ENCODE measurements at regions not wholly inside any gene's neighbourhood (a gene's known extent, or its start where the extent isn't known, plus 50 kb on each side); places are given as distances from the start of the nearest gene placed in this dataset.
"Not testable (repeated sequence)": the region's sequence is repeated elsewhere in the genome, so short reads cannot be mapped to it uniquely, and the experiment has no call there.

- ChIA-PET CTCF (no interaction called here), POLR2A (no interaction called here)
- DNase-seq (ENCODE audit: extremely low spot score) = no peak
- no peak for TF ChIP-seq BHLHE40 (IDR thresholded peaks at IDR 0.05; ENCODE audit: borderline replicate concordance)
- TF ChIP-seq, protein P1, sequence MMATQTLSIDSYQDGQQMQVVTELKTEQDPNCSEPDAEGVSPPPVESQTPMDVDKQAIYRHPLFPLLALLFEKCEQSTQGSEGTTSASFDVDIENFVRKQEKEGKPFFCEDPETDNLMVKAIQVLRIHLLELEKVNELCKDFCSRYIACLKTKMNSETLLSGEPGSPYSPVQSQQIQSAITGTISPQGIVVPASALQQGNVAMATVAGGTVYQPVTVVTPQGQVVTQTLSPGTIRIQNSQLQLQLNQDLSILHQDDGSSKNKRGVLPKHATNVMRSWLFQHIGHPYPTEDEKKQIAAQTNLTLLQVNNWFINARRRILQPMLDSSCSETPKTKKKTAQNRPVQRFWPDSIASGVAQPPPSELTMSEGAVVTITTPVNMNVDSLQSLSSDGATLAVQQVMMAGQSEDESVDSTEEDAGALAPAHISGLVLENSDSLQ (IDR thresholded peaks at IDR 0.05) = no peak
- TF ChIP-seq FOXM1 (IDR thresholded peaks at IDR 0.05; ENCODE audit: borderline replicate concordance) = no peak
- TF ChIP-seq TARDBP (IDR thresholded peaks at IDR 0.05) = no peak
- no peak for TF ChIP-seq ELF4 (IDR thresholded peaks at IDR 0.05)
- TF ChIP-seq SUZ12 (IDR thresholded peaks at IDR 0.05) = no peak
- no peak for TF ChIP-seq HDGF (IDR thresholded peaks at IDR 0.05; ENCODE audit: borderline replicate concordance)
- no peak for TF ChIP-seq LEF1 (IDR thresholded peaks at IDR 0.05; ENCODE audit: borderline replicate concordance)
- TF ChIP-seq ZNF384 (IDR thresholded peaks at IDR 0.05) = no peak
- TF ChIP-seq SP1 (IDR thresholded peaks at IDR 0.05) = no peak
- TF ChIP-seq FOXK2 (IDR thresholded peaks at IDR 0.05) = no peak
- TF ChIP-seq ARNT (IDR thresholded peaks at IDR 0.05) = no peak
- TF ChIP-seq FOXA1 (IDR thresholded peaks at IDR 0.05) = no peak
- no peak for TF ChIP-seq L3MBTL2 (conservative IDR thresholded peaks at IDR 0.05)
- TF ChIP-seq NFRKB (IDR thresholded peaks at IDR 0.05) = no peak
- TF ChIP-seq CTBP1 (IDR thresholded peaks at IDR 0.05; ENCODE audit: borderline replicate concordance) = no peak
Observed at GRCh38 chr3:152593242-152593641, 241.7 kb upstream of the P2RY1 start.

- no peak for TF ChIP-seq L3MBTL2 (conservative IDR thresholded peaks at IDR 0.05)
- TF ChIP-seq FOXA1 (IDR thresholded peaks at IDR 0.05) = no peak
- no peak for TF ChIP-seq ARNT (IDR thresholded peaks at IDR 0.05)
- TF ChIP-seq FOXM1 (IDR thresholded peaks at IDR 0.05; ENCODE audit: borderline replicate concordance) = no peak
- TF ChIP-seq TARDBP (IDR thresholded peaks at IDR 0.05) = no peak
- no peak for TF ChIP-seq FOXK2 (IDR thresholded peaks at IDR 0.05)
- no peak for TF ChIP-seq BHLHE40 (IDR thresholded peaks at IDR 0.05; ENCODE audit: borderline replicate concordance)
- TF ChIP-seq LEF1 (IDR thresholded peaks at IDR 0.05; ENCODE audit: borderline replicate concordance) = no peak
- no peak for TF ChIP-seq NFRKB (IDR thresholded peaks at IDR 0.05)
- no peak for TF ChIP-seq ELF4 (IDR thresholded peaks at IDR 0.05)
- no peak for TF ChIP-seq ZNF384 (IDR thresholded peaks at IDR 0.05)
- TF ChIP-seq CTBP1 (IDR thresholded peaks at IDR 0.05; ENCODE audit: borderline replicate concordance) = no peak
- TF ChIP-seq, protein P1 (IDR thresholded peaks at IDR 0.05) = no peak
- TF ChIP-seq HDGF (IDR thresholded peaks at IDR 0.05; ENCODE audit: borderline replicate concordance) = no peak
- no peak for TF ChIP-seq SP1 (IDR thresholded peaks at IDR 0.05)
- TF ChIP-seq SUZ12 (IDR thresholded peaks at IDR 0.05) = no peak
- DNase-seq (ENCODE audit: extremely low spot score) = no peak
- ChIA-PET POLR2A (no interaction called here), CTCF (interaction anchor here (1.1 kb wide), 1 partner anchor 22 kb away, joined by 4 read pairs; no protein-coding TSS in a partner anchor)
Observed at GRCh38 chr3:152595975-152596821, 238.7 kb upstream of the P2RY1 start.

DNA sequence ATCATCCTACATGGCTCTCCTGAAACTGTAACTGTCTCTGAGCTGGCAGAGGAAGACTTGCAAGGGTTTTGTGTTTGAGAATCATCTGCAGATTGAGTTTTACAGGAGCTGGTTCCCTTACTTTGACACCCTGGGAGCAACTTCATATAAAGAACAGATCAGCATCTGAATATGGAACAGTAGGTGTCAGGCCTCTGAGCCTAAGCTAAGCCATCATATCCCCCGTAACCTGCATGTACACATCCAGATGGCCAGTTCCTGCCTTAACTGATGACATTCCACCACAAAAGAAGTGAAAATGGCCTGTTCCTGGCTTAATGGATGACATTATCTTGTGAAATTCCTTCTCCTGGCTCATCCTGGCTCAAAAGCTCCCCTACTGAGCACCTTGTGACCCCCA is 238.1 kb upstream of the P2RY1 start:
- CTCF ChIA-PET = interaction anchor here (1.1 kb wide), 1 partner anchor 23 kb away, joined by 4 read pairs; no protein-coding TSS in a partner anchor
- POLR2A ChIA-PET; DNase-seq (ENCODE audit: extremely low spot score): not testable (repeated sequence)

DNA sequence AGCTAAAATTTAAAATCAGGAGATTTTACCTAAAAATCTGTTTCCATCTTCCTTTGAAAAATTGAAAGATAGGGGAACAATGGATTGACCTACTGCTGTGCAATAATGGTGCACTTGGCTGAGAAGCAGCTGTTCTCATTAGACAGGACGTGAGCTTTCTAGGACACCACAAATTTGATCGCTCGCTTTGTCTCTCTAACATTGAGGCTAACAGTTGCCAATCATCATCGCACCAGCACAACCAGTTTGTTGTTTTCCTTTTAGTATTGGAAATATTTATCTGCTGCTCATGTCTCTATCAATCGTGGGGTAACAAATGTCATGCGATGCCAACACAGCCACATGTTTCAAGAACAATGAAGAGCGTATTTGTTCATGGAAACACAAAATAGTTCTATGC is 228.8 kb upstream of the P2RY1 start:
- TF ChIP-seq ELF4 (IDR thresholded peaks at IDR 0.05) (no peak), NFRKB (IDR thresholded peaks at IDR 0.05) (no peak), ZNF384 (IDR thresholded peaks at IDR 0.05) (no peak), CTBP1 (IDR thresholded peaks at IDR 0.05; ENCODE audit: borderline replicate concordance) (no peak), SP1 (IDR thresholded peaks at IDR 0.05) (no peak)
- CTCF ChIA-PET = no interaction called here
- POLR2A ChIA-PET = no interaction called here
- DNase-seq (ENCODE audit: extremely low spot score) = no peak

DNA sequence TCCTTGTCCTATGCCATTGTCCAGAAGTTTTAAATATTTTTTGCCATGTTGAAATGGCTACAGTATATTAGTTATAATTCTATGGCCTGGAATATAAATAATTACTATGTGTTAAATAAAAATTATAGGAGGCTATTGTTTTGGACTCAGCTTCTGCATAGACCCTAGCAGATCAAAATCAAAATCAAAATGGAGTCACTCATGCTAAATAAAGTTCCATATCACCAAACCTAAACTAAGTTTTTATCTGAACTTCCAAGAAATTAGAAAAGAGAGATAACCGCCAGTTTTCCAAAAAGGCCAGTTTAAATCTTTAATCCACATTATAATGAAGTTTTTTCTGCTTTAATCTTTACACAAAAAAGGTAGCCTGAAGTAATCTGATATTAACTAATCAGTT is 227.8 kb upstream of the P2RY1 start:
- ChIA-PET POLR2A (no interaction called here), CTCF (no interaction called here)
- TF ChIP-seq HDGF (IDR thresholded peaks at IDR 0.05; ENCODE audit: borderline replicate concordance) = no peak
- no peak for TF ChIP-seq CTBP1 (IDR thresholded peaks at IDR 0.05; ENCODE audit: borderline replicate concordance)
- TF ChIP-seq ELF4 (IDR thresholded peaks at IDR 0.05) = no peak
- TF ChIP-seq, protein P1 (IDR thresholded peaks at IDR 0.05) = no peak
- no peak for TF ChIP-seq ZNF384 (IDR thresholded peaks at IDR 0.05)
- TF ChIP-seq TARDBP (IDR thresholded peaks at IDR 0.05) = no peak
- no peak for TF ChIP-seq LEF1 (IDR thresholded peaks at IDR 0.05; ENCODE audit: borderline replicate concordance)
- no peak for TF ChIP-seq ARNT (IDR thresholded peaks at IDR 0.05)
- no peak for TF ChIP-seq FOXA1 (IDR thresholded peaks at IDR 0.05)
- TF ChIP-seq SUZ12 (IDR thresholded peaks at IDR 0.05) = no peak
- no peak for TF ChIP-seq SP1 (IDR thresholded peaks at IDR 0.05)
- no peak for TF ChIP-seq NFRKB (IDR thresholded peaks at IDR 0.05)
- TF ChIP-seq FOXK2 (IDR thresholded peaks at IDR 0.05) = no peak
- no peak for TF ChIP-seq L3MBTL2 (conservative IDR thresholded peaks at IDR 0.05)
- TF ChIP-seq FOXM1 (IDR thresholded peaks at IDR 0.05; ENCODE audit: borderline replicate concordance) = no peak
- TF ChIP-seq BHLHE40 (IDR thresholded peaks at IDR 0.05; ENCODE audit: borderline replicate concordance) = no peak
- DNase-seq (ENCODE audit: extremely low spot score) = no peak
